GM19351 (cell line): ENCODE measurements at regions not wholly inside any gene's neighbourhood (a gene's known extent, or its start where the extent isn't known, plus 50 kb on each side); places are given as distances from the start of the nearest gene placed in this dataset.

Experiments
- ATAC-seq: cut with Tn5 transposase; IDR thresholded peaks from one replicate; pipeline ENCODE4 v1.9.1; 2021; ENCODE audit warnings: mild to moderate bottlenecking, moderate library complexity; ENCODE audit not compliant: unreplicated experiment

DNA sequence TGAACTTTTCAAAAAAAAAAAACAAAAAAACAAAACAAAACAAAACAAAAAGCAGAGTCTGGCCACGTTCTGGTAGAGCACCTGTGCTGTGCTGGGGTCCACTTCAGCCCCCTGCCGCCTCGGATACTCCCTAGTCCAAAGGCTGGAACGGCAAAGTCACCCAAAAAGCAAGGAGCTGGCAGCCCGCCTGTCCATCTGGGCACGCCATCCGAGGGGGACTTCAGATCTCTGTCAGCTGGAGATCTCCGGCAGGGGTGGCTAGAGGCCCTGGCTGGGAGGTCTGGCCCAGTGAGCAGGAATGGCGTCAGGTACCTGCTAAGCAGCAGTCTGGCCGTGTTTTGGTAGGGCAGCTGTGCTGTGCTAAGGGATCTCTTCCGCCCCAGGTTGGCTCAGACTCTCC lies 152.3 kb upstream of the ZNF516 start:
- no peak for ATAC-seq

DNA sequence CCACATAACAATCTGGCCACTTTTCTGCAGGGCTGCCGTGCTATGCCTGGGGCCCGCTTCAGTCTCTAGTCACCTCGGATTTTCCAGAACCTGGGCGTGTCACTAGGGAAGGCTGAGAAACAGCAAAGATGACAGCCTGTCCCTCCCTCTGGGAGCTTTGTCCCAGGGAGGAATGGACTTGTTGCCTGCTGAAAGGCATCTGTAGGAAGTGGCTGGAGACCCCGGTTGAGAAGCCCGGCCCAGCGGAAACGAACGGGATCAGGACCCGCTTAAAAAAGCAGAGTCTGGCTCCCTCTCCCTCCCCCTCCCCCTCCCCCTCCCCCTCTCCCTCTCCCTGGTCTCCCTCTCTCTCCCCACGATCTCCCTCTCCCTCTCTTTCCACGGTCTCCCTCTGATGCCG lies 149.5 kb upstream of the ZNF516 start:
- no peak for ATAC-seq

DNA sequence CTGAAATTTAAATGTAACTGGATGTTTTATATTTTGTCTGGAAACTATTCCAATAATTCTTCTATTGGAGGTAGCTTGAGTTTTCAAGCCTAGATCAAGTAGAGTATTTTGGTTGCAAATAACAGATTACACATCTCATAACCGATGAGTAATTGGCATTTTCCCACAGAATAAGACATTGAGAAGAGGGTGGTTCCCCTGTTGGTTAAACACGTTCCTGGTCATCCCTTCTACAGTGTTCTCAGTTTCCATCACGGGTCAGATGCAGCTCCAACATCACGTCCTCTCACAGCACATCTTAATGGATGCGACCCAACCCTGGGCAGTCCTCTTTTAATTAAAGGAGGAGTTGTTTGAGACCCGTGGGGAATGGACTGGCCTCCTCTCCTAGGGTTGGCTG lies 149.0 kb upstream of the ZNF516 start:
- ATAC-seq = no peak

DNA sequence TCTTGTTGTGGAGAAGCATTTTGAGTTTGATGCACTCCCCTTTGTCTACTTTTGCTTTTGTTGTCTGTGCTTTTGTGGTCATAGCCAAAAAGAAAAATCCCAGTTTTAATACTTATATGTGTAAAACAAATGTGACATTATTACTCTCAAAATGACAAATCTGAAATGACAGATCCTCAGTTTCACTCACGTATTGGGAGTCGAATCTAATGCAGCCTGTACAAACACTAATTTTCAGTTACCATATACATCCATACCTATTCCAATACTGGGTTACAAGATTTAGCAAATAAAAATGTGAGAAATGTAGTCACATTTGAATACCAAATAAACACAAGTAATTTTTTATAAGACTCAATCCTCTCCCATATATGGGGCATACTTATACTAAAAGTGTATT lies 148.2 kb upstream of the ZNF516 start:
- no peak for ATAC-seq

DNA sequence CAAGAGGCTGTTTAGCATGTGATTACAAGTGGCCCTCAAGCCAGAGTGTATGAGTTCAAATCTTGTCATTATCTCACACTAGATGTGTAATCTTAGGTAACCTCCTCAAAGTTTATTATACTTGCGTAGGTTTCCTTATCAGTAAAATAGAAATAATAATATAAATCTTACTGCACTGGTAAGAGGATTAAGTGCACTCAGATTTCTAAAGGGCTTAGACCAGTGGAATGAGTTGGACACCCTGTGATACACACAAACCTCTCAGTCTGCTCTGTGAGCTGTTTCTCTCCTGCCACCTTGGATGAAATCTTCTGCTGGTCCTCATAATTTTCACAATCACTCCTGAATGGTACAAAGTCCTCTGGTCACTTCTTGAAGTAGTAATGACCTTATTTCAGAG lies 145.4 kb upstream of the ZNF516 start:
- no peak for ATAC-seq

DNA sequence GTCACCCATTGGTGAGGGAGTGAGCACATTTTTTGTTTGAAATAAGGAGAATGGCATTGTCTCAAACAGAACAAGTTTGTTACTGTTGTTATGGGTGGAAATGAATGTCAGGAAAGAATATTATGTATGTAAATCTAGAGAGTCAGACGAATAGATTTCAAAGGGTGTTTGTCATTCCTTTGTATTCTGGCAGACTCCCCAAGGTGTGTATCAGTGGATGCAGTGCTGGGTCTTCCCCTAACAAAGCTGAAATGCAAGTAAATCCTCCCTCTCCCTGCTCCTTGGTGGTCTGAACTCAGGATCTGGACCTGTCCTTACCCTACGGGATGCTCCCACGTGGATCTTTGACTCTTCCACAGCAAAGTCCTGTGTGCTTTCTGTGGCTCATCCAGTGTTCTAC lies 139.5 kb upstream of the ZNF516 start:
- ATAC-seq = no peak

GRCh38 chr18:76633588-76634269 lies 138.7 kb upstream of the ZNF516 start:
- ATAC-seq = no peak

- no peak for ATAC-seq
Observed at GRCh38 chr18:76627444-76627843, 132.4 kb upstream of the ZNF516 start.

DNA sequence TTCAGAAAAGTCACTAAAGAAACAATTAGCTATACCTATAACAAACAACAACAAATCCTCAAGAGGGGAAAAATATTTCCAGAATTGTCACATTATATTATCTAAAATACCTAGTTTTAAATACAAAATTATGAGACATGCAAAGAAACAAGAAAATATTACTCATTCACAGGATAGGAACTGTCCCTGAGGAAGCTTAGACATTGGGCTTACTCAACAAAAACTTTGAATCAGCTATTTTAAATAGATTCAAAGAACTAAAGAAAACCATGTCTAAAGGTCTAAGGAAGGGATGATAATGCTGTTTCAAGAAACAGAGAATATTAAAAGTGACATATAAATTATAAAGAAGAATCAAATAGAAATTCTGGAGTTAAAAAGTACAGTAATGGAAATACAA lies 131.9 kb upstream of the ZNF516 start:
- no peak for ATAC-seq

GRCh38 chr18:76622651-76623050 lies 127.6 kb upstream of the ZNF516 start:
- ATAC-seq = no peak

DNA sequence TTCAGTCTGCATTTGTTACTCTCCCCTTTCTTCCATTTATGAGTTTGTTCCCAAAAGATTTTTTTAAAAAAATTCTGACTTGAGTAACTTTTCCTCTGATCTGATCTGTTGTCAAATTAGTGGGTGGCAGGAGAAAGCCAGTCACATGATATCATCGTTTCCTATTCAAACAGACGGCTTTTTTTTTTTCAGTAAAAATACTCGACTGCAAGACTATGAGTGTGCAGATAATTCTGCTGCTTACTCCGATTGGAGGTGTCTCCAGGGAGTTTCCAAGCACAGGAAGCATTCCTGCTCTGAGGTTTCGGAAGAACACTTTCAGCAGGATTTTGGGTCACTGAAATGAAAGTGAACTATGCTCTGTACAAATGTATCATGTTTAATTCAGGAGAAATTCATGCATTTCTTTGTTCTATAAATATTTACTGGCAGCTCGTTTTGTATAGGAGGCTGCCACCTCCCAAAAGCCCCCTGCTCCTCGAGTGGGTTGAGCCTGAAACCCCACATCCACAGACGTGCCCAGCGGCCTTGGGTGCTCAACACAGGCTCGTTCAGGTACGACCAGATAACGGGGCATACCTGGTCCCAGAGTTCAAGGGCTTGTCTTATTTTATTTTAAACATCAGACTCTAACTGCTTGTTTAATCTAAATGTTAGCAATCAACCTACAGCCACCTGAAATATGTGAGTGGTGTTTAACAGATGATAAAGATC lies 126.9 kb upstream of the ZNF516 start:
- no peak for ATAC-seq

DNA sequence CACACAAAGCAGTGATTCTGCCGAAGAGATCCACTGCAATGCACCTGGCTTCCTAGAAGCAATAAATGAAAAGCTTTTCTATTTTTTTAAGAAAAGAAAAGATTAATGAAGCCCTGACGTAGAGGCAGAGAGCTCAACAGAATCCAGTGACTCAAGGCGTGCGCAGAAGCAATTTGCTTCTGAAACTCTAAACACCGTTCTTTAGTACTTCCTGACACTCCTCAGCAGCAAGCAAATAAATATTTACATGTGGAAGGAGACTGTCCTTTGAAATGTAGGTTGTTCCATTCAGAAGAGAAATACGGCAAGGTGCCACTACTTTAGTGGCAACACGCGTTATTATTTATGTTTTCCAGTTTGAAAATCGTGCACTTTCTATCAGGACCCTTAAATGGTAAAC lies 126.2 kb upstream of the ZNF516 start:
- no peak for ATAC-seq

GRCh38 chr18:76620321-76621170 lies 125.5 kb upstream of the ZNF516 start:
- peak; percentile 96 for ATAC-seq

- ATAC-seq = no peak
Observed at GRCh38 chr18:76619621-76620315, 124.7 kb upstream of the ZNF516 start.

GRCh38 chr18:76619261-76619620 lies 124.2 kb upstream of the ZNF516 start:
- ATAC-seq = no peak

GRCh38 chr18:76618721-76619120 lies 123.7 kb upstream of the ZNF516 start:
- no peak for ATAC-seq

DNA sequence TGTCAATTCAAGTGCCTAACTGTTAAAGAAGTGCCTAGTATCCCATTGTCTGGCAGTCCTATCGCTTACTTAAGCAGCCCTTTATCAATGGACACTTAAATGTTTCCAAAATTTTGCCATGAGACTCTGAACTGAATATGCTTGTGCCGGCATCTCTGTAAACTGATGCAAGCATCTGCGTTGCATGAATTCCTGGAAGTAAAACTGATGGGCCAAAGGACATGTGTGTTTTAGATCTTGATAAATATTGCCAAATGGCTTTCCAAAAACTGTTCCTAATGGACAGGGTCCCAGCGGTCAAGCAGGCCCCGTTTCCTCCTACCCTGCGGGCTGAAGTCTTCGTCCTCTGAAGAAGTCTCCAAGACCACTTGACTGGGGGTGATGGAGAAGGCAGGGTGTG lies 121.3 kb upstream of the ZNF516 start:
- ATAC-seq = no peak

DNA sequence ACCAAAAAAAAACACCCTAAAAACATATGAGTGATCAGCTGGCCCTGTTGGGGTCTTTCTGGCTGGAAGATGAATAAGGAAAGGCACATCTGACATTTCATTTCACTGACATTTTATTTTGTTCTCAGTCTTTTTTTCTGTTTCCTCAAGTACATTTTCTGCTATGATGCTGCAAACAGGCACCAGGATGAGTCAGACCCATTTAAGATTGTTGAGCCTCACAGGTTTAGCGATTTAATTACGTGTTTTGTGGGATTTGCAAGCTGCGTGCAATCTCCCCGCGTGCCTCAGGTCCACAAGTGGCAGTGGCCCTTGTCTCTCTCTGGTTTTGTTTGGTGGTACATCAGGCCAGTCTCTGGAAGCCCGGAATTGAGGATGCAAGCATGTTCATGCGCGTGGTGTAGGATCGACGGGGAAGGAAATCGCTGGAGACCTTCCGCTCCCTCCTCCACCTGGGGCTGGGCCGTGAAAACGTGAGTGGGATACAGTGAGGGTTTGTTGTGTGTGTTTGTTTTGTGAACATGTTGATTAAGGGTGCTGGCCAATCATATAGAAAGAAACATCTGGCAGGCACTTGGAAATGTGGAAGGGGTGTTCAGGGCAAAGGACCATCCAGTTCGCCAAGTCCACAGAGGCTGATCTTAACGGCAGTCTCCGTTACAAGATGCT lies 120.2 kb upstream of the ZNF516 start:
- ATAC-seq = no peak

- ATAC-seq = no peak
Observed at GRCh38 chr18:76613755-76614120, 118.7 kb upstream of the ZNF516 start.

DNA sequence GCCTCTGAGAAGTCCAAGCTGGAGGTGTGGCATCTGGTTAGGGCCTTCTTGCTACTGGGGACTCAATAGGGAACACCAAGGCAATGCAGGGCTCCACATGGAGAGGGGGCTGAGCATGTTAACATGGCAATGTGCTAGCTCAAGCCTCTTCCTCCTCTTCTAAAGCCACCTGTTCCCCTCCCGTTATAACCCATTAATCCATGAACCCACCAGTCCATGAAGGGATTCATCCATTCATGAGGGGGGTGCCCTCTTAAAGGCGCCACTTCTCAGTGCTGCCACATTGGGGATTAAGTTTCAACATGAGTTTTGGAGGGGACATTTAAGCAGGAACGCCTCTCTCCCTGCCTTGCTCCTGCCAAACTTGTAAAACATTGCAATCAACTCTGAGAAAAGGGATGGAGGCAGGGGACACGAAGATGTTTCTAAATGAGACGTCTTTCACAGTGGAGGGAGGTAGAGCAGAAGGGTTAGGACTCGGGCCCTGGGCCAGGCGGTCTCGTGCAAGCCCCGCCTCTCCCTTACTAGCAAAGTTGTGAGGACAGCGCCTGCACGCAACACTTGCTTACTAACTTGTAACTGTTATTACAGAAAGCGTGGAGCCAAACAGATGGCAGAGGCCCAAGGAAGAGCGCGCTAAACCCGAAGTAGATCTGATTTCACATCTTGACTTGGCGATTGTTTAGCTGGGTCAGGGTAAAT lies 118.2 kb upstream of the ZNF516 start:
- ATAC-seq = no peak
